Fibroblast of lung (primary cell): ENCODE measurements at regions not wholly inside any gene's neighbourhood (a gene's known extent, or its start where the extent isn't known, plus 50 kb on each side); places are given as distances from the start of the nearest gene placed in this dataset.
A peak's percentile ranks its signal among the peaks of the same experiment; 100 is the strongest.

Source experiments
- CTCF ChIP-seq, 2 donors: IDR thresholded peaks in 1 of 2; conservative IDR thresholded peaks in 1 of 2; 1 replicate in 1 of 2; 2 replicates in 1 of 2; pipeline ENCODE4 v1.5.1; 2011 to 2012; ENCODE audit warnings: low read length in 2 of 2, control low read depth in 1 of 2, inconsistent platforms in 1 of 2, low read depth in 1 of 2, mild to moderate bottlenecking in 1 of 2
- EZH2 ChIP-seq: IDR thresholded peaks from 2 replicates; pipeline ENCODE4 v1.5.1; 2012; ENCODE audit warnings: low read length, control low read depth, mild to moderate bottlenecking; ENCODE audit errors: missing control alignments

DNA sequence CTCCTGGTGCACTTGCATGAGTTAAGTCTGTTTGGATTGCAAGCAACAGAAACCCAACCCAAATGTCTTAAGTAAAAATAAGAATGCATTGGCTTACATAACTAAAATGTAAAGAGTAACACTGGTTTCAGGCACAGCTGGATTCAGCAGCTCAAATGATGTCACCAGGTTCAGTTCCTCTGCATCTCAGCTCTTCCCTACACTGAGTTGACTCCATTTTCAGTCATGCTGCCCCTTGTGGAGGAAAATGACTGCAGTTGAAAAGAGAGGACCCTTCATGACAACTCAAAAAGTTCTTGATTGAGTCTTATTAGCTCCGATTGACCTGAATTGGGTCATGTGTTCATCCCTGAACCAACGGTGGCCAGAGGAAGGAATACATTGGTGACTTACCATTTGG is 138.5 kb upstream of the ABI3BP start:
- TF ChIP-seq CTCF (conservative IDR thresholded peaks at IDR 0.05 in 1 of 2, IDR thresholded peaks at IDR 0.05 in 1 of 2; ENCODE audit: low read depth in 1 of 2, low read length in 2 of 2) (peak in 1 of 2 donors; percentile 15), EZH2 (no peak)
